ENCODE measurements at regions not wholly inside any gene's neighbourhood (a gene's known extent, or its start where the extent isn't known, plus 50 kb on each side); places are given as distances from the start of the nearest gene placed in this dataset.

- no peaks in the 10 kb centered on the region for H3K27me3 ChIP-seq (ENCODE audit: insufficient read depth, low read length)
- Mint-ChIP-seq H3K4me1 (peaks cover 5 to 12% (median 7%) of the 10 kb centered on the region in 4 donors), H3K36me3 (no peaks in the 10 kb centered on the region), H3K27ac (no peak overlapping the region), H3K27me3 (peaks cover 13 to 15% of the 10 kb centered on the region in 2 donors), H3K4me3 (no peak overlapping the region), H3K9me3 (peaks cover 0 to 6% (median 0%) of the 10 kb centered on the region in 8 donors)
- intact Hi-C loops (cut with micrococcal nuclease): no loop called here
- no peaks in the 10 kb centered on the region for H3K9me3 ChIP-seq (ENCODE audit: control insufficient read depth in 1 of 2, low read length in 2 of 2)
- peaks cover 11% of the 10 kb centered on the region for H3K4me1 ChIP-seq (ENCODE audit: insufficient read depth, low read length)
- H3K27ac ChIP-seq (ENCODE audit: low read depth, low read length): no peak overlapping the region
- no peaks in the 10 kb centered on the region for H3K36me3 ChIP-seq (ENCODE audit: insufficient read depth, low read length)
- CTCF ChIA-PET (ENCODE audit: partially characterized antibody): interaction anchor here (0.6 kb wide), 1 partner anchor 79 kb away, joined by 3 read pairs; no protein-coding TSS in a partner anchor
- POLR2A ChIA-PET (ENCODE audit: partially characterized antibody): no interaction called here
- H3K4me3 ChIP-seq (ENCODE audit: low read length in 2 of 2): no peak overlapping the region
- peak in 4 of 5 donors; percentile 12 to 17 (median 13) for DNase-seq
Measured at GRCh38 chr1:119298687-119299303, 69.8 kb upstream of the HAO2 start.

GRCh38 chr1:119302011-119302410 is 66.6 kb upstream of the HAO2 start:
- H3K9me3 ChIP-seq (ENCODE audit: control insufficient read depth in 1 of 2, low read length in 2 of 2): no peaks in the 10 kb centered on the region
- Mint-ChIP-seq H3K27me3 (peaks cover 19% of the 10 kb centered on the region in 2 donors), H3K4me3 (no peak overlapping the region), H3K27ac (no peak overlapping the region), H3K4me1 (no peaks in the 10 kb centered on the region), H3K36me3 (no peaks in the 10 kb centered on the region), H3K9me3 (peaks cover 0 to 6% (median 0%) of the 10 kb centered on the region in 8 donors)
- no peak for DNase-seq
- no peaks in the 10 kb centered on the region for H3K36me3 ChIP-seq (ENCODE audit: insufficient read depth, low read length)
- no peak overlapping the region for H3K27ac ChIP-seq (ENCODE audit: low read depth, low read length)
- no peak overlapping the region for H3K4me3 ChIP-seq (ENCODE audit: low read length in 2 of 2)
- no peaks in the 10 kb centered on the region for H3K27me3 ChIP-seq (ENCODE audit: insufficient read depth, low read length)
- no peaks in the 10 kb centered on the region for H3K4me1 ChIP-seq (ENCODE audit: insufficient read depth, low read length)
- intact Hi-C loops (cut with micrococcal nuclease): no loop called here
- ChIA-PET POLR2A (ENCODE audit: partially characterized antibody) (no interaction called here), CTCF (ENCODE audit: partially characterized antibody) (no interaction called here)

GRCh38 chr1:119308130-119308700 is 60.4 kb upstream of the HAO2 start:
- no peaks in the 10 kb centered on the region for H3K9me3 ChIP-seq (ENCODE audit: control insufficient read depth in 1 of 2, low read length in 2 of 2)
- Mint-ChIP-seq H3K9me3 (peaks cover 0 to 3% (median 0%) of the 10 kb centered on the region in 8 donors), H3K27ac (no peak overlapping the region), H3K27me3 (peaks cover 20 to 24% of the 10 kb centered on the region in 2 donors), H3K4me3 (no peak overlapping the region), H3K36me3 (no peaks in the 10 kb centered on the region), H3K4me1 (no peaks in the 10 kb centered on the region)
- H3K4me1 ChIP-seq (ENCODE audit: insufficient read depth, low read length): no peaks in the 10 kb centered on the region
- H3K4me3 ChIP-seq (ENCODE audit: low read length in 2 of 2): no peak overlapping the region
- ChIA-PET POLR2A (ENCODE audit: partially characterized antibody) (no interaction called here), CTCF (ENCODE audit: partially characterized antibody) (no interaction called here)
- H3K27ac ChIP-seq (ENCODE audit: low read depth, low read length): no peak overlapping the region
- H3K27me3 ChIP-seq (ENCODE audit: insufficient read depth, low read length): no peaks in the 10 kb centered on the region
- no peaks in the 10 kb centered on the region for H3K36me3 ChIP-seq (ENCODE audit: insufficient read depth, low read length)
- intact Hi-C loops (cut with micrococcal nuclease): no loop called here
- DNase-seq: no peak

- H3K9me3 Mint-ChIP-seq: peaks cover 0 to 3% (median 0%) of the 10 kb centered on the region in 8 donors
- Histone ChIP-seq H3K27me3 (ENCODE audit: insufficient read depth, low read length) (no peaks in the 10 kb centered on the region), H3K9me3 (ENCODE audit: control insufficient read depth in 1 of 2, low read length in 2 of 2) (no peaks in the 10 kb centered on the region), H3K36me3 (ENCODE audit: insufficient read depth, low read length) (no peaks in the 10 kb centered on the region), H3K4me1 (ENCODE audit: insufficient read depth, low read length) (no peaks in the 10 kb centered on the region), H3K4me3 (ENCODE audit: low read length in 2 of 2) (no peak overlapping the region), H3K27ac (ENCODE audit: low read depth, low read length) (no peak overlapping the region)
- no peak overlapping the region for H3K27ac Mint-ChIP-seq
- CTCF ChIA-PET (ENCODE audit: partially characterized antibody): no interaction called here
- no peaks in the 10 kb centered on the region for H3K36me3 Mint-ChIP-seq
- DNase-seq: no peak
- POLR2A ChIA-PET (ENCODE audit: partially characterized antibody): no interaction called here
- no peaks in the 10 kb centered on the region for H3K4me1 Mint-ChIP-seq
- H3K27me3 Mint-ChIP-seq: peaks cover 17 to 23% of the 10 kb centered on the region in 2 donors
- H3K4me3 Mint-ChIP-seq: no peak overlapping the region
- intact Hi-C loops (cut with micrococcal nuclease): no loop called here
Measured at GRCh38 chr1:119308806-119309205, 59.8 kb upstream of the HAO2 start.

- Mint-ChIP-seq H3K27ac (no peak overlapping the region), H3K27me3 (peaks cover 23 to 24% of the 10 kb centered on the region in 2 donors), H3K9me3 (peaks cover 0 to 3% (median 0%) of the 10 kb centered on the region in 8 donors), H3K4me3 (no peak overlapping the region), H3K36me3 (no peaks in the 10 kb centered on the region), H3K4me1 (no peaks in the 10 kb centered on the region)
- intact Hi-C loops (cut with micrococcal nuclease): no loop called here
- H3K4me3 ChIP-seq (ENCODE audit: low read length in 2 of 2): no peak overlapping the region
- H3K4me1 ChIP-seq (ENCODE audit: insufficient read depth, low read length): no peaks in the 10 kb centered on the region
- DNase-seq: no peak
- no peaks in the 10 kb centered on the region for H3K9me3 ChIP-seq (ENCODE audit: control insufficient read depth in 1 of 2, low read length in 2 of 2)
- H3K36me3 ChIP-seq (ENCODE audit: insufficient read depth, low read length): no peaks in the 10 kb centered on the region
- no peaks in the 10 kb centered on the region for H3K27me3 ChIP-seq (ENCODE audit: insufficient read depth, low read length)
- ChIA-PET POLR2A (ENCODE audit: partially characterized antibody) (no interaction called here), CTCF (ENCODE audit: partially characterized antibody) (interaction anchor here (1.0 kb wide), 1 partner anchor 34 kb away, joined by 3 read pairs; no protein-coding TSS in a partner anchor)
- no peak overlapping the region for H3K27ac ChIP-seq (ENCODE audit: low read depth, low read length)
Measured at GRCh38 chr1:119310301-119310700, 58.3 kb upstream of the HAO2 start.

GRCh38 chr1:119312500-119312899 is 56.1 kb upstream of the HAO2 start:
- CTCF ChIA-PET (ENCODE audit: partially characterized antibody): interaction anchor here (0.6 kb wide), 1 partner anchor 13 kb away, joined by 3 read pairs; no protein-coding TSS in a partner anchor
- intact Hi-C loops (cut with micrococcal nuclease): no loop called here
- no peaks in the 10 kb centered on the region for H3K36me3 Mint-ChIP-seq
- no peaks in the 10 kb centered on the region for H3K27me3 ChIP-seq (ENCODE audit: insufficient read depth, low read length)
- H3K36me3 ChIP-seq (ENCODE audit: insufficient read depth, low read length): no peaks in the 10 kb centered on the region
- no peaks in the 10 kb centered on the region for H3K9me3 ChIP-seq (ENCODE audit: control insufficient read depth in 1 of 2, low read length in 2 of 2)
- H3K4me3 Mint-ChIP-seq: no peak overlapping the region
- DNase-seq: no peak
- no peak overlapping the region for H3K4me3 ChIP-seq (ENCODE audit: low read length in 2 of 2)
- POLR2A ChIA-PET (ENCODE audit: partially characterized antibody): no interaction called here
- H3K4me1 ChIP-seq (ENCODE audit: insufficient read depth, low read length): no peaks in the 10 kb centered on the region
- H3K9me3 Mint-ChIP-seq: no peaks in the 10 kb centered on the region
- H3K4me1 Mint-ChIP-seq: no peaks in the 10 kb centered on the region
- H3K27ac ChIP-seq (ENCODE audit: low read depth, low read length): no peak overlapping the region
- H3K27me3 Mint-ChIP-seq: peaks cover 18 to 22% of the 10 kb centered on the region in 2 donors
- H3K27ac Mint-ChIP-seq: no peak overlapping the region

GRCh38 chr1:119314001-119314796 is 54.4 kb upstream of the HAO2 start:
- Histone ChIP-seq H3K36me3 (ENCODE audit: insufficient read depth, low read length) (no peaks in the 10 kb centered on the region), H3K9me3 (ENCODE audit: control insufficient read depth in 1 of 2, low read length in 2 of 2) (no peaks in the 10 kb centered on the region), H3K4me1 (ENCODE audit: insufficient read depth, low read length) (no peaks in the 10 kb centered on the region), H3K27me3 (ENCODE audit: insufficient read depth, low read length) (no peaks in the 10 kb centered on the region), H3K27ac (ENCODE audit: low read depth, low read length) (no peak overlapping the region), H3K4me3 (ENCODE audit: low read length in 2 of 2) (no peak overlapping the region)
- H3K27me3 Mint-ChIP-seq: peaks cover 10 to 17% of the 10 kb centered on the region in 2 donors
- no peak overlapping the region for H3K27ac Mint-ChIP-seq
- H3K9me3 Mint-ChIP-seq: no peaks in the 10 kb centered on the region
- CTCF ChIA-PET (ENCODE audit: partially characterized antibody): no interaction called here
- H3K36me3 Mint-ChIP-seq: no peaks in the 10 kb centered on the region
- no peak overlapping the region for H3K4me3 Mint-ChIP-seq
- no peak for DNase-seq
- POLR2A ChIA-PET (ENCODE audit: partially characterized antibody): no interaction called here
- H3K4me1 Mint-ChIP-seq: no peaks in the 10 kb centered on the region
- intact Hi-C loops (cut with micrococcal nuclease): no loop called here

Data from CD4-positive, alpha-beta memory T cell (primary cell).